IMR-90 (cell line): ENCODE measurements at regions not wholly inside any gene's neighbourhood (a gene's known extent, or its start where the extent isn't known, plus 50 kb on each side); places are given as distances from the start of the nearest gene placed in this dataset.

ENCODE experiments used
- ATAC-seq: fragments of 200-7000 bp; cut with Tn5 transposase; 2 replicates; pipeline ENCODE4 v1.9.1; 2020; ENCODE audit warnings: low read depth, mild to moderate bottlenecking, moderate library complexity
- BruUV-seq: library from RNA; stranded (reverse); fragments of 400-500 nt; replicated peaks from 2 replicates; lab custom pipeline; 2021; lab: Mats Ljungman, UMichigan
- CTCF ChIA-PET: fragments of 300-600 bp; formaldehyde crosslinking; extraction: SDS; loops from one replicate; lab custom pipeline; 2021; ENCODE audit warnings: antibody characterized with exemption; lab: Yijun Ruan, JAX
- POLR2A ChIA-PET: fragments of 300-600 bp; sonication (Branson Sonifier 250); formaldehyde crosslinking; loops from one replicate; lab custom pipeline; 2022; ENCODE audit warnings: antibody characterized with exemption; ENCODE audit not compliant: unreplicated experiment; lab: Charles Lee
- DNase-seq: peaks from one replicate; pipeline ENCODE4 v3.0.0; 2013
- H2AFZ ChIP-seq: replicated peaks from 2 replicates; pipeline ENCODE3; 2013; ENCODE audit warnings: low read length, mild to moderate bottlenecking; ENCODE audit not compliant: poor library complexity
- H2AK5ac ChIP-seq: 2 replicates; pipeline ENCODE4 v1.6.1; 2013; ENCODE audit warnings: low read depth, low read length, inconsistent platforms
- H2AK9ac ChIP-seq: replicated peaks from 2 replicates; pipeline ENCODE3; 2013; ENCODE audit warnings: mild to moderate bottlenecking, low read depth, low read length, moderate library complexity; ENCODE audit not compliant: poor library complexity
- H2BK120ac ChIP-seq: 2 replicates; pipeline ENCODE4 v1.6.1; 2013; ENCODE audit warnings: low read depth, low read length, inconsistent platforms
- H2BK15ac ChIP-seq: 3 replicates; pipeline ENCODE4 v1.6.1; 2013; ENCODE audit warnings: low read depth, low read length, inconsistent platforms
- H2BK20ac ChIP-seq: 2 replicates; pipeline ENCODE4 v1.6.1; 2013; ENCODE audit warnings: low read depth, mild to moderate bottlenecking, inconsistent platforms, low read length, moderate library complexity
- H2BK5ac ChIP-seq: 2 replicates; pipeline ENCODE4 v1.6.1; 2013; ENCODE audit warnings: mild to moderate bottlenecking, low read depth, low read length, inconsistent platforms; ENCODE audit not compliant: poor library complexity, severe bottlenecking
- H3K14ac ChIP-seq: replicated peaks from 2 replicates; pipeline ENCODE4 v1.6.1; 2013; ENCODE audit warnings: low read depth, low read length, inconsistent platforms
- H3K18ac ChIP-seq: 2 replicates; pipeline ENCODE4 v1.6.1; 2013; ENCODE audit warnings: low read depth, low read length, control low read depth
- H3K23ac ChIP-seq: 2 replicates; pipeline ENCODE4 v1.6.1; 2013; ENCODE audit warnings: low read depth, low read length, inconsistent platforms
- H3K27ac ChIP-seq: 2 replicates; pipeline ENCODE4 v1.5.1; 2013; ENCODE audit warnings: mild to moderate bottlenecking, control low read depth, low read length; ENCODE audit not compliant: insufficient read depth
- H3K27me3 ChIP-seq: 2 replicates; pipeline ENCODE4 v1.6.1; 2013; ENCODE audit warnings: low read length; ENCODE audit not compliant: control insufficient read depth, insufficient read depth
- H3K36me3 ChIP-seq: 2 replicates; pipeline ENCODE4 v1.6.1; 2013; ENCODE audit warnings: low read length, mixed read lengths; ENCODE audit not compliant: control insufficient read depth, insufficient read depth
- H3K4ac ChIP-seq: 2 replicates; pipeline ENCODE4 v1.6.1; 2013; ENCODE audit warnings: low read depth, low read length, inconsistent platforms
- H3K4me1 ChIP-seq: 2 replicates; pipeline ENCODE4 v1.6.1; 2013; ENCODE audit warnings: low read length, mixed read lengths; ENCODE audit not compliant: control insufficient read depth, insufficient read depth
- H3K4me2 ChIP-seq: 2 replicates; pipeline ENCODE4 v1.6.1; 2013; ENCODE audit warnings: low read depth, mild to moderate bottlenecking, control low read depth, low read length, moderate library complexity
- H3K4me3 ChIP-seq: 2 replicates; pipeline ENCODE4 v1.5.1; 2013; ENCODE audit warnings: low read depth, mild to moderate bottlenecking, control low read depth, low read length, moderate library complexity; ENCODE audit not compliant: insufficient read depth
- H3K56ac ChIP-seq: 2 replicates; pipeline ENCODE4 v1.6.1; 2013; ENCODE audit warnings: low read length, inconsistent platforms; ENCODE audit not compliant: insufficient read depth; ENCODE audit errors: extremely low read depth
- H3K79me1 ChIP-seq, 2 experiments: 2 replicates each; pipeline ENCODE4 v1.6.1; 2013; ENCODE audit warnings: low read length in 2 of 2, inconsistent platforms in 1 of 2, low read depth in 1 of 2
- H3K9ac ChIP-seq: 2 replicates; pipeline ENCODE4 v1.6.1; 2013; ENCODE audit warnings: low read depth, low read length, control low read depth
- H3K9me1 ChIP-seq: 2 replicates; pipeline ENCODE4 v1.6.1; 2013; ENCODE audit warnings: low read length, inconsistent platforms; ENCODE audit not compliant: insufficient read depth
- H3K9me3 ChIP-seq: 2 replicates; pipeline ENCODE4 v1.6.1; 2013; ENCODE audit warnings: low read length; ENCODE audit not compliant: control insufficient read depth, insufficient read depth
- H4K20me1 ChIP-seq: 2 replicates; pipeline ENCODE4 v1.6.1; 2013; ENCODE audit warnings: low read length, inconsistent platforms; ENCODE audit not compliant: insufficient read depth
- H4K5ac ChIP-seq: 2 replicates; pipeline ENCODE4 v1.6.1; 2013; ENCODE audit warnings: mild to moderate bottlenecking, low read depth, low read length, control low read depth
- H4K8ac ChIP-seq, 2 experiments: 2 replicates each; pipeline ENCODE4 v1.6.1; 2013; ENCODE audit warnings: low read depth in 2 of 2, low read length in 2 of 2, control low read depth in 1 of 2, inconsistent platforms in 1 of 2
- H4K91ac ChIP-seq: 2 replicates; pipeline ENCODE4 v1.6.1; 2013; ENCODE audit warnings: low read depth, low read length, inconsistent platforms; ENCODE audit not compliant: insufficient read depth
- CEBPB ChIP-seq: IDR thresholded peaks from 2 replicates; pipeline ENCODE4 v1.6.1; 2012; ENCODE audit warnings: low read depth, low read length, improper control_type of control experiment
- CHD1 ChIP-seq: IDR thresholded peaks from 2 replicates; pipeline ENCODE4 v1.6.1; 2012; ENCODE audit warnings: low read depth, low read length, improper control_type of control experiment
- FOS ChIP-seq: fragments of 150-350 bp; IDR thresholded peaks from 2 replicates; pipeline ENCODE4 v1.6.1; 2016; ENCODE audit warnings: low read depth, low read length
- MAFK ChIP-seq: IDR thresholded peaks from 2 replicates; pipeline ENCODE4 v1.6.1; 2012; ENCODE audit warnings: low read depth, low read length, improper control_type of control experiment
- RFX5 ChIP-seq: IDR thresholded peaks from 2 replicates; pipeline ENCODE4 v1.8.0; 2012; ENCODE audit warnings: low read depth, mild to moderate bottlenecking, low read length, moderate library complexity
- SMC3 ChIP-seq: fragments of 150-350 bp; IDR thresholded peaks from 2 replicates; pipeline ENCODE4 v1.6.1; 2016; ENCODE audit warnings: low read depth, mild to moderate bottlenecking, antibody characterized with exemption, low read length, moderate library complexity
- WGBS, 2 experiments: methylation state at CpG; one replicate each; pipeline versions ENCODE4 v1.1.5 to v1.1.7; 2013; ENCODE audit warnings: missing lambda C conversion rate in 2 of 2; ENCODE audit not compliant: insufficient read length in 1 of 2; ENCODE audit errors: extremely low coverage in 2 of 2; 5-methylcytosine and 5-hydroxymethylcytosine counted together
- dilution Hi-C: fragments of 300-500 bp; cut with HindIII; formaldehyde crosslinking; loops from one replicate; pipeline ENCODE4 v1.14.3; 2018; ENCODE audit warnings: low sequenced_read_pairs; ENCODE audit not compliant: unreplicated experiment
- in situ Hi-C: fragments of 300-500 bp; cut with MboI; formaldehyde crosslinking; loops from 3 replicates; pipeline ENCODE4 v1.14.3; 2019; ENCODE audit warnings: low sequenced_read_pairs, inconsistent platforms, mixed read lengths
- intact Hi-C: fragments of 100-400 bp; cut with micrococcal nuclease; formaldehyde crosslinking; loops from 2 replicates; pipeline ENCODE4 v1.10.0; 2022
- TF ChIP-seq, protein P1 (sequence below): fragments of 150-350 bp; IDR thresholded peaks from 2 replicates; pipeline ENCODE4 v1.6.1; 2016; ENCODE audit warnings: low read depth, mild to moderate bottlenecking, low read length, moderate library complexity, borderline replicate concordance
- TF ChIP-seq, protein P2 (sequence below): conservative IDR thresholded peaks from 2 replicates; pipeline ENCODE4 v1.5.1; 2012; ENCODE audit warnings: mild to moderate bottlenecking, low read depth, low read length, improper control_type of control experiment

DNA sequence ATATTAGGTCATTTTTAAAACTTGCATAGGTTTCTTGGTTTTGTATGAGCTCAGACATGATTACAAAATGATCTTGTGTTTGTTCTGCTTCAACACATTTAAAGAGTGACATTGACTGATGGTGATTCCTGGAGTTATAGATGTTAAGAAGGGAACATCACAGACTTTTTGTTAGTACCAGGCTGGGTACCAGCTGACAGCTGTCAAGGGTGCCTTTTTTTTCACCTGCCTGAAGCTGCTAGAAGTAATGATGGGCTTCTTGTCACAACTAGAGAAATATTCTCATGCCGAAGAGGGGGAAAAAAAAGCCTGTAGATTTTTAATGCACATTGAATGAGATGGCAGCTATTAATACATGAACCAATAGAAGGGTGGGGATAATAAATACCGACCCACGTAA, 226.6 kb upstream of the TRAM1L1 start:
- POLR2A ChIA-PET = no interaction called here
- no CpG with 5 or more reads among the region's 3 CpGs for WGBS, 2 experiments
- no TSS peak for BruUV-seq
- no peak overlapping the region for H2BK20ac ChIP-seq
- no peak overlapping the region for H4K91ac ChIP-seq
- no peak overlapping the region for H3K27ac ChIP-seq
- no peaks in the 10 kb centered on the region for H3K9me1 ChIP-seq
- H2BK15ac ChIP-seq = no peak overlapping the region
- H4K5ac ChIP-seq = no peak overlapping the region
- intact Hi-C loops (no loop called here), dilution Hi-C loops (no loop called here), in situ Hi-C loops (no loop called here)
- no peak overlapping the region for H2BK5ac ChIP-seq
- no peaks in the 10 kb centered on the region for H3K4me1 ChIP-seq
- no peak for ATAC-seq
- H3K4me2 ChIP-seq = no peak overlapping the region
- H2BK120ac ChIP-seq = no peak overlapping the region
- TF ChIP-seq, protein P1, sequence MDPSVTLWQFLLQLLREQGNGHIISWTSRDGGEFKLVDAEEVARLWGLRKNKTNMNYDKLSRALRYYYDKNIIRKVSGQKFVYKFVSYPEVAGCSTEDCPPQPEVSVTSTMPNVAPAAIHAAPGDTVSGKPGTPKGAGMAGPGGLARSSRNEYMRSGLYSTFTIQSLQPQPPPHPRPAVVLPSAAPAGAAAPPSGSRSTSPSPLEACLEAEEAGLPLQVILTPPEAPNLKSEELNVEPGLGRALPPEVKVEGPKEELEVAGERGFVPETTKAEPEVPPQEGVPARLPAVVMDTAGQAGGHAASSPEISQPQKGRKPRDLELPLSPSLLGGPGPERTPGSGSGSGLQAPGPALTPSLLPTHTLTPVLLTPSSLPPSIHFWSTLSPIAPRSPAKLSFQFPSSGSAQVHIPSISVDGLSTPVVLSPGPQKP = no peak
- TF ChIP-seq FOS = no peak
- TF ChIP-seq, protein P2, sequence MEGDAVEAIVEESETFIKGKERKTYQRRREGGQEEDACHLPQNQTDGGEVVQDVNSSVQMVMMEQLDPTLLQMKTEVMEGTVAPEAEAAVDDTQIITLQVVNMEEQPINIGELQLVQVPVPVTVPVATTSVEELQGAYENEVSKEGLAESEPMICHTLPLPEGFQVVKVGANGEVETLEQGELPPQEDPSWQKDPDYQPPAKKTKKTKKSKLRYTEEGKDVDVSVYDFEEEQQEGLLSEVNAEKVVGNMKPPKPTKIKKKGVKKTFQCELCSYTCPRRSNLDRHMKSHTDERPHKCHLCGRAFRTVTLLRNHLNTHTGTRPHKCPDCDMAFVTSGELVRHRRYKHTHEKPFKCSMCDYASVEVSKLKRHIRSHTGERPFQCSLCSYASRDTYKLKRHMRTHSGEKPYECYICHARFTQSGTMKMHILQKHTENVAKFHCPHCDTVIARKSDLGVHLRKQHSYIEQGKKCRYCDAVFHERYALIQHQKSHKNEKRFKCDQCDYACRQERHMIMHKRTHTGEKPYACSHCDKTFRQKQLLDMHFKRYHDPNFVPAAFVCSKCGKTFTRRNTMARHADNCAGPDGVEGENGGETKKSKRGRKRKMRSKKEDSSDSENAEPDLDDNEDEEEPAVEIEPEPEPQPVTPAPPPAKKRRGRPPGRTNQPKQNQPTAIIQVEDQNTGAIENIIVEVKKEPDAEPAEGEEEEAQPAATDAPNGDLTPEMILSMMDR = no peak
- TF ChIP-seq MAFK = no peak
- no peak for TF ChIP-seq RFX5
- no peak for TF ChIP-seq CEBPB
- TF ChIP-seq SMC3 = no peak
- no peak for TF ChIP-seq CHD1
- no peak overlapping the region for H2AFZ ChIP-seq
- no peak overlapping the region for H3K18ac ChIP-seq
- no peak overlapping the region for H3K4ac ChIP-seq
- DNase-seq = no peak
- no peak overlapping the region for H2AK9ac ChIP-seq
- H4K8ac ChIP-seq = no peak overlapping the region
- H3K14ac ChIP-seq = no peak overlapping the region
- H3K36me3 ChIP-seq = no peaks in the 10 kb centered on the region
- H3K23ac ChIP-seq = no peak overlapping the region
- H3K9me3 ChIP-seq = no peaks in the 10 kb centered on the region
- no peak overlapping the region for H3K4me3 ChIP-seq
- no peaks in the 10 kb centered on the region for H3K79me1 ChIP-seq
- no peak overlapping the region for H3K9ac ChIP-seq
- H3K27me3 ChIP-seq = no peaks in the 10 kb centered on the region
- H3K56ac ChIP-seq = no peak overlapping the region
- H2AK5ac ChIP-seq = no peak overlapping the region
- CTCF ChIA-PET = no interaction called here
- no peaks in the 10 kb centered on the region for H4K20me1 ChIP-seq
